Transverse colon (tissue), 4 donors: ENCODE measurements at regions not wholly inside any gene's neighbourhood (a gene's known extent, or its start where the extent isn't known, plus 50 kb on each side); places are given as distances from the start of the nearest gene placed in this dataset.

ENCODE experiments used
- DNase-seq: peaks from one replicate; pipeline ENCODE4 v3.0.0-alpha.2; 2019
- H3K27ac ChIP-seq, 4 donors: fragments of 200-600 bp; sonication (generic); 2 replicates each; pipeline ENCODE4 v1.5.1; 2016 to 2018; ENCODE audit warnings: inconsistent platforms in 4 of 4
- H3K27me3 ChIP-seq: fragments of 200-600 bp; sonication (generic); 2 replicates; pipeline ENCODE4 v1.5.1; 2017; ENCODE audit warnings: inconsistent platforms
- H3K36me3 ChIP-seq, 4 donors: fragments of 200-600 bp; sonication (generic); 2 replicates each; pipeline ENCODE4 v1.5.1; 2017 to 2019; ENCODE audit warnings: inconsistent platforms in 4 of 4
- H3K4me1 ChIP-seq, 4 donors: fragments of 200-600 bp; sonication (generic); 2 replicates each; pipeline ENCODE4 v1.5.1; 2017 to 2020; ENCODE audit warnings: inconsistent platforms in 4 of 4
- H3K4me3 ChIP-seq, 4 donors: fragments of 200-600 bp; sonication (generic); 1 replicate in 1 of 4; 2 replicates in 3 of 4; pipeline versions ENCODE4 v1.5.1 to v1.6.1; 2017 to 2019; ENCODE audit warnings: inconsistent platforms in 4 of 4
- H3K9me3 ChIP-seq, 2 donors: fragments of 200-600 bp; sonication (generic); 2 replicates each; pipeline ENCODE4 v1.5.1; 2017 to 2019; ENCODE audit warnings: inconsistent platforms in 2 of 2
- EP300 ChIP-seq: sonication (generic); formaldehyde crosslinking; IDR thresholded peaks from one replicate; pipeline ENCODE4 v1.6.1; 2017; ENCODE audit warnings: antibody characterized with exemption, low read depth
- POLR2A ChIP-seq: fragments of 450-650 bp; IDR thresholded peaks from one replicate; pipeline ENCODE4 v1.6.1; 2016; ENCODE audit warnings: antibody characterized with exemption, mild to moderate bottlenecking, moderate library complexity
- POLR2AphosphoS5 ChIP-seq, 3 donors: sonication (generic); formaldehyde crosslinking; IDR thresholded peaks; one replicate each; pipeline ENCODE4 v1.6.1; 2016; ENCODE audit warnings: antibody characterized with exemption in 3 of 3
- WGBS, 2 donors: methylation state at CpG; one replicate each; pipeline ENCODE4 v1.1.5; 2018; ENCODE audit warnings: low coverage in 1 of 2; 5-methylcytosine and 5-hydroxymethylcytosine counted together
- in situ Hi-C, 4 donors: fragments of 200-750 bp; cut with MboI; loops; one replicate each; pipeline versions ENCODE4 v1.15.0 to v1.15.1; 2017; ENCODE audit warnings: low sequenced_read_pairs in 3 of 4, low pct_ligation_motif_present in 1 of 4, low pct_unique_long_range_greater_than_20kb in 1 of 4
- intact Hi-C: fragments of 100-400 bp; cut with DNase I; formaldehyde crosslinking; loops from one replicate; pipeline ENCODE4 v1.15.1; 2023; ENCODE audit warnings: low total_unique reads
- TF ChIP-seq, protein P1 (sequence below), 5 experiments: fragments of 200-600 bp in 3 of 5; fragments of 450-650 bp in 2 of 5; sonication (generic) in 3 of 5; IDR thresholded peaks; 1 replicate in 2 of 5; 2 replicates in 3 of 5; pipeline ENCODE4 v1.5.1; 2016 to 2017; ENCODE audit warnings: antibody characterized with exemption in 5 of 5, inconsistent platforms in 3 of 5, mild to moderate bottlenecking in 2 of 5, moderate library complexity in 1 of 5

- H3K36me3 ChIP-seq = no peaks in the 10 kb centered on the region
- DNase-seq = no peak
- TF ChIP-seq EP300 (no peak), POLR2A (no peak), POLR2AphosphoS5 (IDR thresholded peaks at IDR 0.05) (no peak)
- TF ChIP-seq, protein P1, sequence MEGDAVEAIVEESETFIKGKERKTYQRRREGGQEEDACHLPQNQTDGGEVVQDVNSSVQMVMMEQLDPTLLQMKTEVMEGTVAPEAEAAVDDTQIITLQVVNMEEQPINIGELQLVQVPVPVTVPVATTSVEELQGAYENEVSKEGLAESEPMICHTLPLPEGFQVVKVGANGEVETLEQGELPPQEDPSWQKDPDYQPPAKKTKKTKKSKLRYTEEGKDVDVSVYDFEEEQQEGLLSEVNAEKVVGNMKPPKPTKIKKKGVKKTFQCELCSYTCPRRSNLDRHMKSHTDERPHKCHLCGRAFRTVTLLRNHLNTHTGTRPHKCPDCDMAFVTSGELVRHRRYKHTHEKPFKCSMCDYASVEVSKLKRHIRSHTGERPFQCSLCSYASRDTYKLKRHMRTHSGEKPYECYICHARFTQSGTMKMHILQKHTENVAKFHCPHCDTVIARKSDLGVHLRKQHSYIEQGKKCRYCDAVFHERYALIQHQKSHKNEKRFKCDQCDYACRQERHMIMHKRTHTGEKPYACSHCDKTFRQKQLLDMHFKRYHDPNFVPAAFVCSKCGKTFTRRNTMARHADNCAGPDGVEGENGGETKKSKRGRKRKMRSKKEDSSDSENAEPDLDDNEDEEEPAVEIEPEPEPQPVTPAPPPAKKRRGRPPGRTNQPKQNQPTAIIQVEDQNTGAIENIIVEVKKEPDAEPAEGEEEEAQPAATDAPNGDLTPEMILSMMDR (IDR thresholded peaks at IDR 0.05) = no peak
- H3K4me1 ChIP-seq = peaks cover 0 to 11% (median 0%) of the 10 kb centered on the region in 4 donors
- intact Hi-C loops (no loop called here), in situ Hi-C loops (loop anchor here in 1 of 4 donors (25.0 kb wide), 1 partner anchor 588 kb away; no protein-coding TSS in a partner anchor)
- no peaks in the 10 kb centered on the region for H3K9me3 ChIP-seq
- H3K27ac ChIP-seq = no peak overlapping the region
- H3K4me3 ChIP-seq = no peak overlapping the region
- no peaks in the 10 kb centered on the region for H3K27me3 ChIP-seq
- 80 to 95% methylated on average over 2 of the region's 2 CpGs for WGBS, 2 donors
Observed at GRCh38 chr2:191574232-191574631, 103.7 kb upstream of the NABP1 start.

- TF ChIP-seq, protein P1 (IDR thresholded peaks at IDR 0.05) = no peak
- TF ChIP-seq EP300 = no peak
- no peak for TF ChIP-seq POLR2AphosphoS5 (IDR thresholded peaks at IDR 0.05)
- TF ChIP-seq POLR2A = no peak
- 67 to 97% methylated on average over 2 of the region's 2 CpGs for WGBS, 2 donors
- intact Hi-C loops (no loop called here), in situ Hi-C loops (no loop called here)
- Histone ChIP-seq H3K4me3 (no peak overlapping the region), H3K27ac (no peak overlapping the region), H3K4me1 (peaks cover 0 to 3% (median 0%) of the 10 kb centered on the region in 4 donors), H3K27me3 (no peaks in the 10 kb centered on the region), H3K36me3 (no peaks in the 10 kb centered on the region), H3K9me3 (no peaks in the 10 kb centered on the region)
- DNase-seq = no peak
Observed at GRCh38 chr2:191577605-191578004, 100.3 kb upstream of the NABP1 start.

- Histone ChIP-seq H3K4me3 (no peak overlapping the region), H3K36me3 (no peaks in the 10 kb centered on the region), H3K9me3 (no peaks in the 10 kb centered on the region), H3K4me1 (peaks cover 0 to 5% (median 0%) of the 10 kb centered on the region in 4 donors), H3K27ac (no peak overlapping the region), H3K27me3 (no peaks in the 10 kb centered on the region)
- in situ Hi-C loops = no loop called here
- WGBS, 2 donors = 84 to 100% methylated on average over 3 of the region's 3 CpGs
- intact Hi-C loops = no loop called here
- DNase-seq = no peak
- no peak for TF ChIP-seq POLR2AphosphoS5 (IDR thresholded peaks at IDR 0.05)
Observed at GRCh38 chr2:191578031-191578430, 99.9 kb upstream of the NABP1 start.

- TF ChIP-seq POLR2AphosphoS5 (IDR thresholded peaks at IDR 0.05) (no peak), POLR2A (no peak), EP300 (no peak)
- TF ChIP-seq, protein P1 (IDR thresholded peaks at IDR 0.05) = no peak
- Histone ChIP-seq H3K36me3 (no peaks in the 10 kb centered on the region), H3K9me3 (no peaks in the 10 kb centered on the region), H3K4me1 (peaks cover 0 to 5% (median 0%) of the 10 kb centered on the region in 4 donors), H3K27ac (no peak overlapping the region), H3K4me3 (no peak overlapping the region), H3K27me3 (no peaks in the 10 kb centered on the region)
- 85 to 86% methylated on average over 4 of the region's 4 CpGs for WGBS, 2 donors
- intact Hi-C loops = no loop called here
- no peak for DNase-seq
- in situ Hi-C loops = no loop called here
Observed at GRCh38 chr2:191580581-191580980, 97.4 kb upstream of the NABP1 start.

DNA sequence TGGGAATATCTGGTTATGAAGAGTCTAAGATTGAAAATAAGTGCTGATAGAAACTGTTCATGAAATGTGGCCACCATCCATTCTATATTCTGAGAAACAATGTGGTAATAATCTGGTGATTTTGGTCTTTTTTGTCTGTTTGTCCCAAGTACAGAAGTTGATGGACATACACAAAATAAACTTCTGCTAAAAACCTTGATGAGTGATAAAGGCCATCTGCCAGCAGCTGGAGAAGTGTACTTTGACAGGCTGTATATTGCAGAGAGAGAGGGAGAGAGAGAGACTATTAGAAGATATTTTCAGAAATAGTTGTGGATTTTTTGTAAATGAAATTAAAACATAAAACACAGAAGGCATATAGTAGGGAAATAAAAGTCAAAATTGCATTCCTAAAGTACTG is 96.9 kb upstream of the NABP1 start:
- H3K36me3 ChIP-seq = no peaks in the 10 kb centered on the region
- intact Hi-C loops (no loop called here), in situ Hi-C loops (no loop called here)
- no peaks in the 10 kb centered on the region for H3K27me3 ChIP-seq
- no peak overlapping the region for H3K4me3 ChIP-seq
- H3K4me1 ChIP-seq = peaks cover 0 to 5% (median 0%) of the 10 kb centered on the region in 4 donors
- no peak overlapping the region for H3K27ac ChIP-seq
- DNase-seq = no peak
- TF ChIP-seq, protein P1 (IDR thresholded peaks at IDR 0.05) = no peak
- no peak for TF ChIP-seq POLR2A
- TF ChIP-seq EP300 = no peak
- no peak for TF ChIP-seq POLR2AphosphoS5 (IDR thresholded peaks at IDR 0.05)
- no peaks in the 10 kb centered on the region for H3K9me3 ChIP-seq
